ENCODE measurements at regions not wholly inside any gene's neighbourhood (a gene's known extent, or its start where the extent isn't known, plus 50 kb on each side); places are given as distances from the start of the nearest gene placed in this dataset.

DNA sequence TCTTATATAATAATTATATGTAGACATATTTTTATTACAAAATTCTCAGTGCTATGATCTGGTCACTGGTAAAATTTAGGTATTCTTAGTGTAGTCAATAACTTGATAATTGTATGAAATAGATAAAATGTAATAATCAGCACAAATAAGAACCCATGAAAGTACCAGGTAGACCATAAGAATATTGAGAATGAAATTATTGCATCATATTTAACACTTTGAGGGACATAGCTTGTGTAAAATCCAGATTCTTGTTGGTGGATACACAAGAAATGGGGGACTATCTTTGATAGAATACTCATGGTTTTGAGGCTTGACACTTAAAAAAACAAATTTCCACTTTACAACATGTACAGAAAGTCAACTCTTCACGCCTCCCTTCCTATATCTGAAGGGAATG, 898.8 kb upstream of the DDX18 start:
- Mint-ChIP-seq H3K36me3 (ENCODE audit: low read depth) (no peaks in the 10 kb centered on the region), H3K4me3 (no peak overlapping the region), H3K27ac (no peak overlapping the region), H3K4me1 (ENCODE audit: low read depth) (no peaks in the 10 kb centered on the region), H3K27me3 (no peaks in the 10 kb centered on the region), H3K9me3 (no peaks in the 10 kb centered on the region)
- intact Hi-C loops (cut with micrococcal nuclease), result no loop called here

DNA sequence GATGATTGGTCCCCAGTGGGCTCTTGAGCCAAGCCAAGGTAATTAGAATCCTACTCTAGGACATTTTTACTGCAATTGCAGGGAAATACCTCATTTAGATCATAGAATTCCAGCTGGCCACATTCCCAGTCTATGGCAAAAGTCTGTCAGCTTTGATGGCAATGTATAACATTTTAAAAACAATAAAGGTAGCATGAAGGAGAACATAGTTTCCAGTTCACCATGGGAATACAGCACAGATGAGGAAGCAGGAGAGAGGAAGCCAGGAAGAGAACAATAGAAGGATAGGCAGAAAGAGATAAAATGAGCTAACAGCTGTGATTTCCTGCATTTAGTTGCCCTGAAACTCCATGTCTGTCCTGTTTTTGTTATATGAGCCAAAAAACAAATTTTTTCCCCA, 897.3 kb upstream of the DDX18 start:
- Mint-ChIP-seq H3K4me1 (ENCODE audit: low read depth) (no peaks in the 10 kb centered on the region), H3K27me3 (no peaks in the 10 kb centered on the region), H3K36me3 (ENCODE audit: low read depth) (no peaks in the 10 kb centered on the region), H3K4me3 (no peak overlapping the region), H3K27ac (no peak overlapping the region), H3K9me3 (no peaks in the 10 kb centered on the region)
- intact Hi-C loops (cut with micrococcal nuclease), result no loop called here

DNA sequence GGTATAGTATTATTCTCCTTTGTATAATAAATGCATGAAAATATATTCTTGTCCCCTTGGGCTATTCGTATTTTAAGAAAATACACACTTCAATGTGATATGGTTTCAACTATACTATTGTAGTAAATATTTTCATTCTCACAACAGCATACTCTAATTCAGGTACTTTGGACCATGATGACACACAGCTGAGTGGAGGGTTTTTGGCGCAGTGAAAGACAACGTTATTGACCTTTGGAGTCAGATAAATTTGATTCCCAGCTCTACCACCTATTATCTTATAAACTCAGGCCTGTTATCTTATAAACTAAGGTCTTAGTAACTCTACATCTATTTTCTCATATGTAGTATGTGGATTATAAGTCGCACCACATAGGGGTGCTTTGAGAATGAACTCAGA, 895.9 kb upstream of the DDX18 start:
- intact Hi-C loops (cut with micrococcal nuclease), result no loop called here
- H3K4me1 Mint-ChIP-seq (ENCODE audit: low read depth), result no peaks in the 10 kb centered on the region
- H3K36me3 Mint-ChIP-seq (ENCODE audit: low read depth), result no peaks in the 10 kb centered on the region
- no peaks in the 10 kb centered on the region for H3K27me3 Mint-ChIP-seq
- no peak overlapping the region for H3K4me3 Mint-ChIP-seq
- no peak overlapping the region for H3K27ac Mint-ChIP-seq
- H3K9me3 Mint-ChIP-seq, result no peaks in the 10 kb centered on the region

DNA sequence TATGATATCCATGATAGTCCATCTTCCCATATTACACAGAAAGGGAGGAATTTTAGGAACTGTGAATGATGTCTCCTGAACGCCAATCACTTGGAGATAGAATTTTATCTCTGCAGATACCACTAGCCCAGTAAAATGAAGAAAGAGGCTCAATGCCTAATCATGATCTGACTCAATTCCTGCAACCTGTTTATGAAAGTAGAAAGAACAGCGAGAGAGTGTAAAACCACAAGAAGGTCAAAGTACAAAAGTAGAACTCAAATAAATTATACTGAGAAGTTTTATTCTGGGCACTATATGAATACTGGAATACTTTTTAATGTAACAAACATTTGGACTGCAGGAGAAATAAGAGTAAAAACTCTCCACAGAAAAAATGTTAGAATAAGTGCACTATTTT, 892.1 kb upstream of the DDX18 start:
- Mint-ChIP-seq H3K27ac (no peak overlapping the region), H3K27me3 (no peaks in the 10 kb centered on the region), H3K4me3 (no peak overlapping the region), H3K9me3 (peaks cover 14% of the 10 kb centered on the region), H3K4me1 (ENCODE audit: low read depth) (no peaks in the 10 kb centered on the region), H3K36me3 (ENCODE audit: low read depth) (no peaks in the 10 kb centered on the region)
- intact Hi-C loops (cut with micrococcal nuclease), result no loop called here

DNA sequence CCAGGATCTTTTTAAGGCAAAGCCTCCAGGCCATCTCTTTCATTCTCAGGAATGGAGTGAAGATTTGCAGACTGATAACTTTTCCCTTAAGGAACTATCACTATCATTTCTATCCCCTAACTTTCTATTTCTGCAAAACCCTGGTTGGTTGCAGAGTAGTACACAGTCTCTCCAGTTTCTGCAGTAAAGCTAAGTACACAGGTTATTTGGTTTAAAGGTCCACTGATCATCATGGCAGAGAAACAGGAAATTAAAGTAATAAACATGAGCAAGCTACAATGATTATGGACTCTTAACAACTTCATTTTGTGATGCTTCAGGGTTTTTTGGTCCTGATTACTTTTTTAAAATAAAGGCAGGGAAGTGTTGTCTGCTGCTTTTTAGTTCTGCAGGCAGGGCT, 890.0 kb upstream of the DDX18 start:
- no peaks in the 10 kb centered on the region for H3K27me3 Mint-ChIP-seq
- H3K9me3 Mint-ChIP-seq, result peaks cover 26% of the 10 kb centered on the region
- H3K36me3 Mint-ChIP-seq (ENCODE audit: low read depth), result no peaks in the 10 kb centered on the region
- intact Hi-C loops (cut with micrococcal nuclease), result no loop called here
- no peak overlapping the region for H3K4me3 Mint-ChIP-seq
- no peak overlapping the region for H3K27ac Mint-ChIP-seq
- H3K4me1 Mint-ChIP-seq (ENCODE audit: low read depth), result no peaks in the 10 kb centered on the region

DNA sequence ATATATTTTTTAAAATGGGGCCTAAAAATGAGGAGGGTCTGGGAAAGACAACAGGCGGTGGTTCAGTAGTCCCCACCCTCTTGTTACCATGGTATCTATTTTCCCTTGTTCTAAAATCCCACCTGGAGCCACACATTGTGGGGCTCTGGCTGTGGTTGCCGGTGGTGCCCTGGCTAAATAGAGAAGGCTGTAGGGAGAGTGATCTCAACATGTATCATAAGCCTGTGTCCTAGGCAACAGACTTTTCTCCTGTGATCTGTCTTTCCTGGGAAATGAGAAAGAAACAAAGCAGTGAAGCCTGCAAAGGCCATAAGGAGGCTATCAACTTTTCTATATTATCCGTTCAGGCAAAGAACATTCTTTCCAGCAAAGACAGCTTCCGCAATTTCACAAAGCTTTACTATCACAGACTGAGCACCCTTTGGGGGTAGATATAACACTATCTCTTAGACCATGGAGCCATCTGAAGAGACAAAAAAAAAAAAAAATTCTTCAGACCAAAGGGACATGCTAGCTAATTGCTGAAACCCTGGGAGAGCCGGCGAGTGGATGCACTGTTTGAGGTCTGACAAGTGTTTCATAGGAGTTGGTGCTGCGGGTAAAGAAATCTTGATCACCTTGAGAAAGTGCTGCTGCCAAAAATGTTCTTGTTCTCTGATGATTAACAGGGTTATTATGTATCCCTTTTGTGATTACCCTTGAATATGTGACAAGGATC, 879.2 kb upstream of the DDX18 start:
- no peaks in the 10 kb centered on the region for H3K27me3 Mint-ChIP-seq

DNA sequence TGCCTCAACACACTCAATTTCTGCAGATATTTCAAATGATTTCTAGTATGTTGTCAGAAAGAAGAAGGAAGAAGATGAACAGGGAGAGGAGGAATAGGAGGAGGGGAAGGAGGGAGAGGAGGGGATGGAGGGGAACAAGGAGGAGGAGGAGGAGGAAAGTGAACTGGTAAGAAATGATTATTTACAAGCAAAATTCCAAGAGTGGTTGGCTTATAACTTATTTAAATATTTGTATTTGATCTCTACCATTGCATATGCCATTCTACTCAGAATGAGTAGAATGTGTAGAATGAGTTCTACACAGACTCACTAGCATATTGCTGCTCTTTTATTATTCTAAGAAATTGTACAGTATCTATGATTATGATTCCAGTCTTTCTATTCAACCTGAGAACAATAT, 866.2 kb upstream of the DDX18 start:
- Mint-ChIP-seq H3K27me3 (no peaks in the 10 kb centered on the region), H3K36me3 (ENCODE audit: low read depth) (no peaks in the 10 kb centered on the region), H3K4me1 (ENCODE audit: low read depth) (no peaks in the 10 kb centered on the region), H3K27ac (no peak overlapping the region), H3K4me3 (no peak overlapping the region), H3K9me3 (peaks cover 8% of the 10 kb centered on the region)
- intact Hi-C loops (cut with micrococcal nuclease), result no loop called here

More for the DNA sequence above, 879.2 kb upstream of the DDX18 start:
- no peaks in the 10 kb centered on the region for H3K4me1 Mint-ChIP-seq (ENCODE audit: low read depth)
- peaks cover 38% of the 10 kb centered on the region for H3K9me3 Mint-ChIP-seq
- intact Hi-C loops (cut with micrococcal nuclease), result no loop called here
- H3K36me3 Mint-ChIP-seq (ENCODE audit: low read depth), result no peaks in the 10 kb centered on the region
- H3K4me3 Mint-ChIP-seq, result no peak overlapping the region
- no peak overlapping the region for H3K27ac Mint-ChIP-seq

DNA sequence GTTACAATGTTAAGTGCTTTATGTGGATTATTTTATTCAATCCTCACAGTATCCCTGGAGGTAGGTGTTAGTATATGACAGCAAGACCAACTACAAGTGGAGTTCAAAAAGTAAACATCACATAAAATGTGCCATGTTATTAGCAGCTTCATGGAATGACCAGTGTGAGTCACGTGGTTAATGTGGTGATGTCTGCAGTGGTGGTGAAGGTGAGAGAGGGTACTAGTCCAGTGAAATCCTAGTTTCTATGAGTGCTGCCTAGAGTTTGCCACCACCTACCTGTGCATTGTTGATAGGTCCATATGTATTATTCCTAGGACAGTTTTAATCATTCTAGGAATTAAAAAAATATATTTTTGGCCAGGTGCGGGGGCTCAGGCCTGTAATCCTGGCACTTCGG, 865.2 kb upstream of the DDX18 start:
- H3K4me1 Mint-ChIP-seq (ENCODE audit: low read depth), result no peaks in the 10 kb centered on the region
- no peak overlapping the region for H3K4me3 Mint-ChIP-seq
- peaks cover 18% of the 10 kb centered on the region for H3K9me3 Mint-ChIP-seq
- H3K27ac Mint-ChIP-seq, result no peak overlapping the region
- intact Hi-C loops (cut with micrococcal nuclease), result no loop called here
- no peaks in the 10 kb centered on the region for H3K36me3 Mint-ChIP-seq (ENCODE audit: low read depth)
- no peaks in the 10 kb centered on the region for H3K27me3 Mint-ChIP-seq

DNA sequence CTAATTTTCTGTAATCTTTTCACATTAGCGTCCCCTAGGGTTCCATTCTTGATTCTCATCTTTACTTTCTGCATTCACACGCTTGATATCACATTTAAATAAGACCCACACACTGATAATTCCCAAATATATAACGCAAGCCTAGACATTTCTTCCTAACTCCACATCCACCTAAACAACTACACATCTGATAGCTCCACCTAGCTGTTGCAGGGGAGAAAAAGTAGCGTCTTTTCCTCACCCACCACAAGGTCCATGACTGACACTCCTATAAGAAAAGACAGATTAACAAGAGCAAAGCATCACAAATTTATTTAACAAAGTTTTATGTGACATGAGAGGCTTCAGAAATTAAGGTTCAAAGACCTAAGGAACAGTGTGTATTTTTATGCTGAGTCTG, 862.2 kb upstream of the DDX18 start:
- intact Hi-C loops (cut with micrococcal nuclease), result no loop called here
- H3K4me3 Mint-ChIP-seq, result no peak overlapping the region
- H3K27ac Mint-ChIP-seq, result no peak overlapping the region
- no peaks in the 10 kb centered on the region for H3K36me3 Mint-ChIP-seq (ENCODE audit: low read depth)
- peaks cover 41% of the 10 kb centered on the region for H3K9me3 Mint-ChIP-seq
- H3K27me3 Mint-ChIP-seq, result no peaks in the 10 kb centered on the region
- no peaks in the 10 kb centered on the region for H3K4me1 Mint-ChIP-seq (ENCODE audit: low read depth)

DNA sequence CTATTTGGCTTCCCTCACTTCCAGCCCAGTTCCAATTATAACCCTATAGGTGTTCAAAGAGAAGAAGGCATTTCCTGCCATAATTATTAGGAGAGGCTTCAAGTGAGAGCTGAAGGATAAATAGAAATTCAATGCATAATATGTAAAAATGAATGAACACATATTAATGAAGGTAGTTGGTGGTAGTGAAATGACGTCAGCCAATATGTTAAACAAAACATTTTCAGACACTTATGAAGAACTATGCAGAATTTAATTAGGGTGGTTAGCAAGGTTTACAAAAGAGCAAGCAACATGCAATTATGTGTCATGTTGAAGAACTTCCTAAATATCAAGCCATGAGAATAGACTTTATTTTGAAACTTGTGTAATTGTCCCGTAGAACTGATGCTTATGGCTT, 858.8 kb upstream of the DDX18 start:
- intact Hi-C loops (cut with micrococcal nuclease), result no loop called here

DNA sequence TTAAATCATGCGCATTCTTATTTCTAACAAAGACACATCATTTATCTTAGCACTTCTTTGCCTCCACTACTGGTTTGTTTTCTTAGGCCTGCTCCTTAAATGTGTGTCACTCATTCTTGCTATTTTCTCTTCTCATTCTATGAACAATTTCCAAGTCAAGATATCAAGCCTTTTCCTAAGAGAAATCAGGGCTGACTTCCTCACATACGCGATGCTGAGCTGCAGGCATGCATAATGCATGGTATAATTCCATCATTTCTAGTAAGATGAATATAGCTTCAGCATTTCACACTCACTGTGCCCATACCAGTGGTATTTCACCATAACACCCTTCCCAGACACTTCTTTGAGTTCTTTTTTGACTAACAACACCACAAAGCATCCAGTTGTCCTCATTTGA, 838.9 kb upstream of the DDX18 start:
- H3K4me1 Mint-ChIP-seq (ENCODE audit: low read depth), result no peaks in the 10 kb centered on the region
- no peaks in the 10 kb centered on the region for H3K36me3 Mint-ChIP-seq (ENCODE audit: low read depth)
- H3K27ac Mint-ChIP-seq, result no peak overlapping the region
- no peaks in the 10 kb centered on the region for H3K27me3 Mint-ChIP-seq
- H3K4me3 Mint-ChIP-seq, result no peak overlapping the region
- H3K9me3 Mint-ChIP-seq, result peaks cover 48% of the 10 kb centered on the region
- intact Hi-C loops (cut with micrococcal nuclease), result no loop called here

More for the DNA sequence above, 858.8 kb upstream of the DDX18 start:
- Mint-ChIP-seq H3K27me3 (no peaks in the 10 kb centered on the region), H3K4me1 (ENCODE audit: low read depth) (no peaks in the 10 kb centered on the region), H3K4me3 (no peak overlapping the region), H3K27ac (no peak overlapping the region), H3K36me3 (ENCODE audit: low read depth) (no peaks in the 10 kb centered on the region), H3K9me3 (peaks cover 46% of the 10 kb centered on the region)

DNA sequence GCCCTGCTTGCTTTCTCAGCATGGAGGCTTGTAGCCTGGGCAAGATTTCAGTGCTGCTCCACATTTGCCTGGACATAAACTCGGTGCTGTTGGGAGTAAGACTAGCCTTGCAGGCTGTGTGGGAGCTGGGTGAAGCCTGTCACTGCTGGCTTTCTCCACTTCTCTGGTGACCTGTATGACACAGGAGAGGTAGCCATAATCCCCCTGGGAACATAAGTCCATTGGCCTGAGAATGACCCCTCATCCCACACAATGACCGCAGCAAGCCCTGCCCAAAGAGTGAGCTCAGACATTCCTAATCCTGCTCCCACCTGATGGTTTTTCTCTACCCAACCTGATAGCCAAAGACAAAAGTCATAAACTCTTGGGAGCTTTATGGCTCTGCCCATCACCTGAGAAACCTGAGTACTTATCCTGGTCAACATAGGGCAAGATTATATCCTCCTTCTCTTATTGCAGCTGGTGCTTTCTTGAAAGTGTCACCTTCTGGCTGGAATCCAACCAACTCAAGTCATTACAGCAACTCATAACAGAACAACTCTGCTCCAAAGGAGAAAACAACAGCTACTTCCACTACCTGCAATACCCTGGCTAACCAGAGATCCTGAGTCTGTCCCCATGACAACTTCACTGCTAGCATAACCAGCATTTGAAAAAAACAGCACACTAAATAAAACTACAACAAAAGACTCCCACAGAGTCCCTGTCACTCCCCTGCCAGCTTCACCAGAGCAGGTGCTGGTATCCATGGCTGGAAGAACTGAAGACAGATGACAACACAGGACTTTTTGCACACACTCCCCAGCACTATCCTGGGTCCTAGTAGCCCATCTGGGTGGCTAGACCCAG, 834.4 kb upstream of the DDX18 start:
- H3K27ac Mint-ChIP-seq, result no peak overlapping the region
- H3K27me3 Mint-ChIP-seq, result no peaks in the 10 kb centered on the region
- H3K36me3 Mint-ChIP-seq (ENCODE audit: low read depth), result no peaks in the 10 kb centered on the region
- H3K4me3 Mint-ChIP-seq, result no peak overlapping the region
- H3K4me1 Mint-ChIP-seq (ENCODE audit: low read depth), result no peaks in the 10 kb centered on the region
- intact Hi-C loops (cut with micrococcal nuclease), result no loop called here
- peaks cover 62% of the 10 kb centered on the region for H3K9me3 Mint-ChIP-seq

DNA sequence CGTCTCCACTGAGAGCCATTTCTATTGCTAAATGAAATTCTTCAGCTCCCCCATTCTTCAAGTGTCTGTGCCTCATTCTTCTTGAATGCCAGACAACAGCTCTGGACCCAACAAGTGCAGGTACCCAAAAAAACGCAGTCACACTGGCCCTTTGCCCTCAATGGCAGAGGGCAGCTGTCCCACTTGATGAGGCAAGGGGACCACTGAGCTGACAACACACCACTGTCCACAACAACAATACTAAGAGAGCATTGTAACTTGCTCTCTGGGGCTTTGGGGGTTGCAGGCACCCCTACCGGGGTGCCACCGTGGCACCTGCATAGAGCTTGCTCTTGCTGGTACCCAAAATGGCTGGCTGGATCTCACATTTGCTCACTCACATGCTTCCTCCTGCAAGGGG, 827.0 kb upstream of the DDX18 start:
- no peak overlapping the region for H3K4me3 Mint-ChIP-seq
- no peak overlapping the region for H3K27ac Mint-ChIP-seq
- no peaks in the 10 kb centered on the region for H3K4me1 Mint-ChIP-seq (ENCODE audit: low read depth)
- H3K9me3 Mint-ChIP-seq, result peaks cover 65% of the 10 kb centered on the region
- H3K36me3 Mint-ChIP-seq (ENCODE audit: low read depth), result no peaks in the 10 kb centered on the region
- H3K27me3 Mint-ChIP-seq, result no peaks in the 10 kb centered on the region
- intact Hi-C loops (cut with micrococcal nuclease), result no loop called here

DNA sequence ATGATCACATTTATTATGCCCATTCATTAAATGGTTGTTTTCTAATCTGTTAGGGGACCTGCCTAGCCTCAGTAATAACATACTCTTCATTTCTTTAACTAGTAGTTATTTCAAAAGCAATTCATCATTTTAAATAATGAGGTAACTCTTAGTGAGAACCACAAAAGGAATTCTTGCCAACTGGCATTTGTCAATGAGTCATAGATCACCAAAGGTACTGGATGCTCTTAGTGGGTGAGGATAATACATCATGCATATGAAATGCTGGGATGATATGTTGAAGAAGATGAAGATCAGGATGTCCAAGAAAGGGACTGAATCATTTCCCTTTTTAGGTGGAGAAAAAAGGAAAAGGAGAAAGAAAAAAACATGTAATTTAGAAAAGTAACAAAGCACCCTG, 826.2 kb upstream of the DDX18 start:
- Mint-ChIP-seq H3K27ac (no peak overlapping the region), H3K4me1 (ENCODE audit: low read depth) (no peaks in the 10 kb centered on the region), H3K4me3 (no peak overlapping the region), H3K27me3 (no peaks in the 10 kb centered on the region), H3K9me3 (peaks cover 56% of the 10 kb centered on the region), H3K36me3 (ENCODE audit: low read depth) (no peaks in the 10 kb centered on the region)
- intact Hi-C loops (cut with micrococcal nuclease), result no loop called here

DNA sequence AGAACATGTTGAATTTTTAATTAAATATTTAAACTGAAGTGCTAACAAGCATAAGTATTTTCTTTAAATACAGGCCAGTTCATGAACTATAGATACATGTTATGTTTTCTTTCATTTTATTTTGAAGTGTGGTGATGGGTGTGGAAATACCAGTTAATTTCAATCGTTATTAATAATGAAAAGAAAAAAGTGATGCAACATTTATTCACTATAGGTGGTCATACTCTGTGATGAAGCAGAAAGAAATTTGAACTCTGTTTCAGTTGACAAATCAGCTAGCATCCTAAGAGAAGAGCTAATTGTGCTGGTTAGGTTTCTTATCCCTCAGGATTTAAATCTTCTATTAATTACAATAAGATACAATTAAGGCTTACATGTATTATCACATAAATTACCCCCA, 795.1 kb upstream of the DDX18 start:
- Mint-ChIP-seq H3K27me3 (no peaks in the 10 kb centered on the region), H3K4me1 (ENCODE audit: low read depth) (no peaks in the 10 kb centered on the region), H3K9me3 (no peaks in the 10 kb centered on the region), H3K36me3 (ENCODE audit: low read depth) (no peaks in the 10 kb centered on the region), H3K4me3 (no peak overlapping the region), H3K27ac (no peak overlapping the region)
- intact Hi-C loops (cut with micrococcal nuclease), result no loop called here

Measured in dendritic cell treated with granulocyte-macrophage colony-stimulating factor and Interleukin-4, amounts not matched to agents 40 ng/mL and 50 ng/mL, for 4 days (primary cell).